PC-3 (cell line): ENCODE measurements at regions not wholly inside any gene's neighbourhood (a gene's known extent, or its start where the extent isn't known, plus 50 kb on each side); places are given as distances from the start of the nearest gene placed in this dataset.

Source experiments
- ATAC-seq: fragments of 200-7000 bp; cut with Tn5 transposase; 2 replicates; pipeline ENCODE4 v1.9.1; 2020; ENCODE audit warnings: mild to moderate bottlenecking, moderate library complexity
- BruUV-seq: library from RNA; stranded (reverse); fragments of 400-500 nt; replicated peaks from 2 replicates; lab custom pipeline; 2021; lab: Mats Ljungman, UMichigan
- CTCF ChIA-PET: fragments of 300-600 bp; sonication (Branson Sonifier 250); formaldehyde crosslinking; loops from one replicate; lab custom pipeline; 2022; ENCODE audit warnings: antibody characterized with exemption; lab: Charles Lee
- POLR2A ChIA-PET: fragments of 300-600 bp; sonication (Branson Sonifier 250); formaldehyde crosslinking; loops from one replicate; lab custom pipeline; 2022; ENCODE audit warnings: antibody characterized with exemption; ENCODE audit not compliant: unreplicated experiment; lab: Charles Lee
- DNase-seq: peaks from one replicate; pipeline ENCODE4 v3.0.0-alpha.2; 2015
- H2AFZ ChIP-seq: fragments of 300-600 bp; sonication (generic); 2 replicates; pipeline ENCODE4 v1.6.0; 2016; ENCODE audit warnings: antibody characterized with exemption, low read length
- H3F3A ChIP-seq: fragments of 300-600 bp; sonication (generic); one replicate; pipeline ENCODE4 v1.6.0; 2017; ENCODE audit warnings: antibody characterized with exemption, low read length, control low read depth, mild to moderate bottlenecking; ENCODE audit not compliant: unreplicated experiment
- H3K27ac ChIP-seq: fragments of 300-600 bp; sonication (generic); 2 replicates; pipeline ENCODE4 v1.5.1; 2016; ENCODE audit warnings: mild to moderate bottlenecking, low read length
- H3K27me3 ChIP-seq: fragments of 300-600 bp; sonication (generic); 2 replicates; pipeline ENCODE4 v1.6.1; 2016; ENCODE audit warnings: low read length, mixed read lengths
- H3K36me3 ChIP-seq: fragments of 300-600 bp; sonication (generic); 2 replicates; pipeline ENCODE4 v1.6.1; 2016; ENCODE audit warnings: low read depth, mixed run types, low read length, mixed read lengths
- H3K4me1 ChIP-seq: fragments of 300-600 bp; sonication (generic); 2 replicates; pipeline ENCODE4 v1.5.1; 2016; ENCODE audit warnings: low read length; ENCODE audit not compliant: insufficient read depth
- H3K4me2 ChIP-seq: fragments of 300-600 bp; sonication (generic); 2 replicates; pipeline ENCODE4 v1.6.0; 2016; ENCODE audit warnings: low read length
- H3K4me3 ChIP-seq: fragments of 300-600 bp; sonication (generic); 2 replicates; pipeline ENCODE4 v1.5.1; 2016; ENCODE audit warnings: mild to moderate bottlenecking, low read length, mixed read lengths
- H3K79me2 ChIP-seq: fragments of 300-600 bp; sonication (generic); 2 replicates; pipeline ENCODE4 v1.6.1; 2017; ENCODE audit warnings: low read length, mixed read lengths
- H3K9ac ChIP-seq: fragments of 300-600 bp; sonication (generic); 2 replicates; pipeline ENCODE4 v1.6.0; 2016; ENCODE audit warnings: mild to moderate bottlenecking, low read length
- H3K9me2 ChIP-seq: fragments of 300-600 bp; sonication (generic); replicated peaks from 2 replicates; pipeline ENCODE4 v1.6.1; 2016; ENCODE audit warnings: mixed run types, low read length, mixed read lengths
- H3K9me3 ChIP-seq: fragments of 300-600 bp; sonication (generic); 2 replicates; pipeline ENCODE4 v1.6.1; 2016; ENCODE audit warnings: low read length, mixed read lengths
- H4K20me1 ChIP-seq: fragments of 300-600 bp; sonication (generic); 2 replicates; pipeline ENCODE4 v1.6.1; 2016; ENCODE audit warnings: low read length, mixed read lengths
- EZH2 ChIP-seq: fragments of 300-600 bp; sonication (generic); IDR thresholded peaks from one replicate; pipeline ENCODE4 v1.6.1; 2017; ENCODE audit warnings: antibody characterized with exemption, mild to moderate bottlenecking, low read length; ENCODE audit not compliant: unreplicated experiment
- EZH2phosphoT487 ChIP-seq: fragments of 300-600 bp; sonication (generic); IDR thresholded peaks from 2 replicates; pipeline ENCODE4 v1.6.1; 2018; ENCODE audit warnings: mild to moderate bottlenecking, antibody characterized with exemption, low read length, borderline replicate concordance
- intact Hi-C: fragments of 100-400 bp; cut with micrococcal nuclease; formaldehyde crosslinking; loops from 2 replicates; pipeline ENCODE4 v1.9.0; 2023
- TF ChIP-seq, protein P1 (sequence below): fragments of 300-600 bp; sonication (generic); conservative IDR thresholded peaks from 2 replicates; pipeline ENCODE4 v1.5.1; 2017; ENCODE audit warnings: antibody characterized with exemption, low read depth, mild to moderate bottlenecking, low read length

DNA sequence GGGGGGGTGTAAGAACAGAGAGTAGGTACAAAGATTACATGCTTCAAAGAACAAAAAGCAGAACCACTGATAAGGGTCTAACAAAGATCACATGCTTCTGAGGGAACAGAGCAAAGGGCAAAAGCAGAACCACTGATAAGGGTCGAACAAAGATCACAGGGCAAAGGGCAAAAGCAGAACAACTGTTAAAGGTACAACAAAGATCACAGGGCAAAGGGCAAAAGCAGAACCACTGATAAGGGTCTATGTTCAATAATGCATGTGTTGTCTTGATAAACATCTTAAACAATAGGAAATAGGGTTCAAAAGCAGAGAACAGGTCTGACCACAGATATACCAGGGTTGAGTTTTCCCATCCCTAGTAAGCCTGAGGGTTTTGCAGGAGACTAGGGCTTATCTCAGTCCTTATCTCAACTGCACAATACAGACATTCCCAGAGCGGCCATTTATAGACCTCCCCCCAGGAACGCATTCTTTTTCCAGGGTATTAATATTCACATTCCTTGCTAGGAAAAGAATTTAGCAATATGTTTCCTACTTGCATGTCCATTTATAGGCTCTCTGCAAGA is 81.9 kb upstream of the PGR start:
- Histone ChIP-seq H3K9me3 (peaks cover 13% of the 10 kb centered on the region), H4K20me1 (no peaks in the 10 kb centered on the region), H3K9me2 (no peaks in the 10 kb centered on the region), H3K27ac (no peak overlapping the region), H2AFZ (no peak overlapping the region), H3K4me2 (no peak overlapping the region), H3K4me3 (no peak overlapping the region), H3F3A (no peaks in the 10 kb centered on the region), H3K79me2 (no peaks in the 10 kb centered on the region), H3K4me1 (no peaks in the 10 kb centered on the region), H3K9ac (no peak overlapping the region), H3K36me3 (no peaks in the 10 kb centered on the region), H3K27me3 (no peaks in the 10 kb centered on the region)
- no TSS peak for BruUV-seq
- DNase-seq (no peak), ATAC-seq (no peak)
- TF ChIP-seq EZH2 = no peak
- TF ChIP-seq, protein P1, sequence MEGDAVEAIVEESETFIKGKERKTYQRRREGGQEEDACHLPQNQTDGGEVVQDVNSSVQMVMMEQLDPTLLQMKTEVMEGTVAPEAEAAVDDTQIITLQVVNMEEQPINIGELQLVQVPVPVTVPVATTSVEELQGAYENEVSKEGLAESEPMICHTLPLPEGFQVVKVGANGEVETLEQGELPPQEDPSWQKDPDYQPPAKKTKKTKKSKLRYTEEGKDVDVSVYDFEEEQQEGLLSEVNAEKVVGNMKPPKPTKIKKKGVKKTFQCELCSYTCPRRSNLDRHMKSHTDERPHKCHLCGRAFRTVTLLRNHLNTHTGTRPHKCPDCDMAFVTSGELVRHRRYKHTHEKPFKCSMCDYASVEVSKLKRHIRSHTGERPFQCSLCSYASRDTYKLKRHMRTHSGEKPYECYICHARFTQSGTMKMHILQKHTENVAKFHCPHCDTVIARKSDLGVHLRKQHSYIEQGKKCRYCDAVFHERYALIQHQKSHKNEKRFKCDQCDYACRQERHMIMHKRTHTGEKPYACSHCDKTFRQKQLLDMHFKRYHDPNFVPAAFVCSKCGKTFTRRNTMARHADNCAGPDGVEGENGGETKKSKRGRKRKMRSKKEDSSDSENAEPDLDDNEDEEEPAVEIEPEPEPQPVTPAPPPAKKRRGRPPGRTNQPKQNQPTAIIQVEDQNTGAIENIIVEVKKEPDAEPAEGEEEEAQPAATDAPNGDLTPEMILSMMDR = no peak
- TF ChIP-seq EZH2phosphoT487 = no peak
- intact Hi-C loops = no loop called here
- ChIA-PET POLR2A (no interaction called here), CTCF (no interaction called here)

DNA sequence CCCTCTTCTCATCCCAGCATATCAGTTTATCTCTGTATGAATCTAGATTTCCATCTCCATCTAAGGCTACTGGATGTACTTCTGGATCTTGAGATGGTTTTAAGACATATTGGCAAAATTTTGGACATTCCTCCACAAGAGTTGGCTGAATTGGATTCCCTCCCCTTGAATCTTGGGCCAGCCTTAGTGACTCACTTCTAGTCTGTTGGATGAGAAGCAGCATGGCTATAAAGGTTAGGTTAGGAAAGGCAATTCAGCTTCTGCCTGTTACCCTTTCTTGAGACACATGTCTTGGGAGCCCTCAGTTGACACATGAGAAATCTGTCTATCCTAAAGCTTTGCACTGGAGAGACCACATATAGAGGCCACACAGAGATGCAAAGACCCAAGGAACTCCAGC is 73.0 kb upstream of the PGR start:
- H3K4me2 ChIP-seq = no peak overlapping the region
- intact Hi-C loops = no loop called here
- H3K27ac ChIP-seq = no peak overlapping the region
- no peaks in the 10 kb centered on the region; the same call in 1 of the 2 replicates for H3K27me3 ChIP-seq
- H3K4me3 ChIP-seq = no peak overlapping the region
- no peaks in the 10 kb centered on the region for H4K20me1 ChIP-seq
- CTCF ChIA-PET = no interaction called here
- BruUV-seq = no TSS peak
- H3K4me1 ChIP-seq = no peaks in the 10 kb centered on the region
- no peak for DNase-seq
- no peaks in the 10 kb centered on the region for H3K36me3 ChIP-seq
- H3K9me3 ChIP-seq = peaks cover 8% of the 10 kb centered on the region; the same call in 1 of the 2 replicates
- H3K79me2 ChIP-seq = no peaks in the 10 kb centered on the region
- H2AFZ ChIP-seq = no peak overlapping the region
- ATAC-seq = no peak
- TF ChIP-seq EZH2 (no peak), EZH2phosphoT487 (no peak)
- TF ChIP-seq, protein P1 = no peak
- no peaks in the 10 kb centered on the region for H3K9me2 ChIP-seq
- POLR2A ChIA-PET = no interaction called here
- H3F3A ChIP-seq = no peaks in the 10 kb centered on the region
- no peak overlapping the region for H3K9ac ChIP-seq

DNA sequence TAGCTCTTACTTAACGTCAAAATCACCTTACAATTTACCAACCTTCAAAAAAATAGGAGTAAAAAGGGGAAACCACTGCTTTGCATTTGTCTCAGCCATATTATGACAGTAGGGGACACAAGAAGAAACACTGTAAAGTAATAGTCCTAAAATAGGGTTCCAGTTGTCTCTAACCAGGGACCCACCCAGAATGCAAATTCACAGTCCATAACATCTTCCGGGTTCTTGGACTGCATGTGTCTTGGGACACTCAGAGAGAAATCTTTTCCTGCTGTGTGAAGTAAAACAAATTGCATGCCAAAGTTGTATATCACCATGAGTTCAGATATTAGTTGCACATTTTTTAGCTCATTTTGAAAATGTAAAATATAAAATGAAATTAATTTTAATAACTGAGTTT is 69.8 kb upstream of the PGR start:
- no peaks in the 10 kb centered on the region for H4K20me1 ChIP-seq
- H3K79me2 ChIP-seq = no peaks in the 10 kb centered on the region
- TF ChIP-seq EZH2phosphoT487 (no peak), EZH2 (no peak)
- TF ChIP-seq, protein P1 = no peak
- no peak overlapping the region for H3K4me2 ChIP-seq
- intact Hi-C loops = no loop called here
- H3F3A ChIP-seq = no peaks in the 10 kb centered on the region
- no peaks in the 10 kb centered on the region for H3K9me3 ChIP-seq
- no peak overlapping the region for H2AFZ ChIP-seq
- H3K27ac ChIP-seq = no peak overlapping the region
- no peak for DNase-seq
- ChIA-PET POLR2A (no interaction called here), CTCF (no interaction called here)
- H3K4me1 ChIP-seq = no peaks in the 10 kb centered on the region
- H3K9me2 ChIP-seq = no peaks in the 10 kb centered on the region
- no TSS peak for BruUV-seq
- ATAC-seq = no peak
- H3K36me3 ChIP-seq = no peaks in the 10 kb centered on the region
- H3K9ac ChIP-seq = no peak overlapping the region
- no peak overlapping the region for H3K4me3 ChIP-seq
- no peaks in the 10 kb centered on the region; the same call in 1 of the 2 replicates for H3K27me3 ChIP-seq
